DND-41 (cell line): ENCODE measurements at regions not wholly inside any gene's neighbourhood (a gene's known extent, or its start where the extent isn't known, plus 50 kb on each side); places are given as distances from the start of the nearest gene placed in this dataset.

Experiments used
- CTCF ChIP-seq: IDR thresholded peaks from 2 replicates; pipeline ENCODE4 v1.5.1; 2012; ENCODE audit warnings: borderline replicate concordance, low read length, moderate library complexity, mild to moderate bottlenecking; ENCODE audit not compliant: poor library complexity, severe bottlenecking; ENCODE audit errors: extremely low read depth
- EZH2 ChIP-seq: IDR thresholded peaks from 3 replicates; pipeline ENCODE4 v1.6.1; 2012; ENCODE audit warnings: borderline replicate concordance, low read depth, mild to moderate bottlenecking, moderate library complexity, low read length, inconsistent platforms; ENCODE audit not compliant: severe bottlenecking

- TF ChIP-seq CTCF (no peak), EZH2 (no peak)
These were observed 332.0 kb downstream of the OLFM3 start for GRCh38 chr1:101664726-101665125.
